NCI-H187 treated with DMSO at 0.1 percent for 48 hours (cell line): ENCODE measurements at regions not wholly inside any gene's neighbourhood (a gene's known extent, or its start where the extent isn't known, plus 50 kb on each side); places are given as distances from the start of the nearest gene placed in this dataset.
"Not testable (repeated sequence)": the region's sequence is repeated elsewhere in the genome, so short reads cannot be mapped to it uniquely, and the experiment has no call there.

Experiments
- DNase-seq: peaks from one replicate; lab custom pipeline; 2025; lab: John Stamatoyannopoulos, UW

DNA sequence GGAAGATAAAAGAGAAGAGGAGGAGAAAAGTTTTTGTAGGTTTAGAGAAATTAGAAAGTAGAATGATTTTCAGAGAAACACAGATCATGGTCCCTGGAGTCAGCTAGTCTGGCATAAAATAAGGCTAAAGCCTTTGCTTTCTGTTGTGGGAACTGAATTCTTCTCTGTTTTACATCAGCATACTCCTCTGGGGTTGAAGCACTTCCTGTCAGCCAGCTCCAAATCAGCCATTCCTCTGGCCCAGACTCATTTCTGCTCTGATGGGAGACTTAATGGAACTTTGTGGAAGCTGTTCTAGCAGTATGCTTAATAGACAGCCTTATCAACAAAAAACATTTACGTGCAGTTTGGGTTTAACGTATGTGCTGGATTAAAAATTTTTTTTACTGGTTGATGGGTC lies 143.2 kb downstream of the HMHB1 start:
- DNase-seq = no peak

DNA sequence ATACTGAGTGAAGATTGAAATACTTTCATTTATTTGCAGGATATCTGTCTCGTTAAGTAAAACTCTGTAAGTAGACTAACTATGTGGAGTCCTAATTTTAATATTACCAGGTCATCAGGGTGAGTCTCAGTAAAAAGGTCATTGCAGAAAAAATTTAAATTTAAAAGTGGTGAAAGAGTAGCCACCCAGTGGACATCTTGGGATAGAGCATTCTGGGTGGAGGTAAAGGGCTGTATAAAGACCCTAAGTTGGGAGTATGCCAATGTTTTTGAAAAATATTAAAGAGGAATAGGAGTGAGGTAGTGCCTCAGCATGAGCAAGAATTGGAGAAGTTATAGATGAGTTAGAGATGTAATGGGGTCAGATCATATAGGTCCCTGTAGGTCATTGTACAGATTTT lies 145.5 kb downstream of the HMHB1 start:
- DNase-seq = no peak

DNA sequence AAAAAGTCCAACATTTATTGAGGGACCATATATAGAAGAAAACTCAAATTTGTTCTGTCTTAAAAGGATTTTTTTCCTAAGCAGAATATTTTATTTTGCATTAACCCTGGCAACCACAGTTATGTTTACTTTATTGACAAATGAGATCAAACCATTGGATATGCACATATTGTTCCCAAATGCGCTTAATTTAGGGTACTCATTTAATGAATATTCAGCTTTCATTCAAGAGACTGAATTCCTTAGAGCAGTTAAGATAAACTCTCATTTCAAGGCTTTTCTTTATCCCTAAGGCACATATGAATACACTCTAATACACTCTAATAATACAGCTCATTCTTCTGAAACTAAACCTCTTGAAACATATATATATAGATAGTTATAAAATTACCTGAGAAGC lies 150.2 kb downstream of the HMHB1 start:
- no peak for DNase-seq

DNA sequence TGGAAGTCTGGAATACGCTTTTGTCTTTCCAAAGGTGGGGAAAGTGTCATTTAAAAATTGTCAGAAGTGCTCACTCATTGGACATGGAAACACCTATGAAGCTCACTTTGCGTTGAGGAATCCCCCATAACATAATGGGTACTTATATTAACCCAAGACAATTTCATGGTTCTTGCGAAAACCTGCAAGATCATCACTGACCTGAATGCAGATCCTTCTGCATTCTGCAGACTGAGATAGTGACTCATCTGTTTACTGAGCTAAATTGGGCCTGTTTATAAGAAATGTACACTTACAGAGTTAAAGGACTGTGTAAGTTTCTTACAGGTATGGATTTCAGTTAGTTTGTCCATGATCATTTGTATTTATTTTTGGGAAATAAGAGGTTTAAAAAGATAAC lies 153.0 kb downstream of the HMHB1 start:
- DNase-seq = no peak

DNA sequence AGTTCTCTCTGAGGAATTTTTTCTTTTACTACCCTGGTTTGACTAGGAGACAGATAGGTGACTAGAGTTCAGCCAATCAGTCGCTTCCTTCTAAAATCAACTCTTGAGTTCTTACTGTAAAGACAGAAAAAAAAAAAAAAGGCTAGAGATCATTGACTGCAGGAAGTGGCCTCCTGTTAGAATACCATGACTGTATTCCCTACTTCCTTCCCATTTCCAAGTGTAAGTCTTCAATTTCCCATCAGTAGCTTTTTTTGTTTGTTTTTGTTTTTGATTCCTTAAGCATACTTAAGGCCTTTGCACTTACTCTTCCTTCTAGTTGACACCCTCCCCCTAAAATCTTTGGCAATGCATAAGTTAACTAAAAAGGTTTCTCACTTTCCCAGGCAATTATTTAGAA lies 154.3 kb downstream of the HMHB1 start:
- no peak for DNase-seq

DNA sequence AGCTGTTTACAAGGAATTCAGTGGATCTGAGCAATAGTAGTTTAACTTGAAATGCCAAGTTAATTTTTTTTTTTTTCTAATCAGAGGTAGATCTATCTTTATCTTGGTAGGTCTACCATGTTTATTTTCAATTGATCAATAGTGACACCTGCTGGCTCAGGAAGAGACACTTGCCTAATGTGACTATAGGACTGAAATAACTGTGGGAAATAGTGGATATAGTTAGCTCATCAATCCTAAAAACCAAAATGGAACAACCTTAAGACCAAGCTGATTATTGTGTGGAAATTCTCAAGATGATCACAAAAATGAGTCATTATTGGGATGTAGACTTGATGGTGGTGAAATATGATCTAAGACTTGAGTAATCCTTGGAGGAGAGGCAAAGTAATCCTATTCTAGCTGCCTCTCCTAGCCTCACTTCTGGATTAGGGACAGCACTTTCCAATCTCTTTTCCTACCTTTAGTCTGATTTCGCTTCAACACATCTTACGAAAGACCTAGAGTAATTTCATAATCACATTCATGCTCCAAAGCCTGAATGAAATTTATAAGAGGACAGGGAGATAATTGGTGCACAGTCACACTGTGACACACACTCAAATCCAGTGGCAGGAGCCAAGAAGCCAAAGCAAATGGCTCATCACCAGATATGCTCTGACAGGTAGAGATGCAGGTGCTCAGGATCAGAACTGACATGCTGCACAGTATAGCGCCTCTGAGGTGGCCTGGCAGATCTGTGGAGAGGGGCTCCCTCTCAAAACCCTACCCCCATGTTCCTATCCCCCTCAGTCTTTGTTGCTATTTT lies 156.3 kb downstream of the HMHB1 start:
- no peak for DNase-seq

DNA sequence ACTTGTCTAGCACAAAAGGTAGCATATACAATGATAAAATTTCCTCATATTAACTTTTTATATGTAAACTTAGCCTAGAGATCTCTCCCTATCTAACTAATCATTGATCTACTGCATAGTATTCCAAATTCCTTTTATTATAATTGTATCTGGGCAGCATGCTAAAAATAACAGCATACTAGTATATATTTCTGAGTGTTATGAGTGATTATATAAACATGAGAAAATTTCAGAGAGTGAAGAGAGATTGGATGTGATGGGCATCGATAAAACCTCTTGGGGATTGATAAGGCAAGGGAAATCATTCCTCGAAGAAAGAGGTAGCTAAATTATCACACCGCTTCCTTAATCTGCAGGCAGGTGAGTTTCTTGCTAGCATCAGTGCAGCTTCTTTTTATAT lies 158.2 kb downstream of the HMHB1 start:
- no peak for DNase-seq

DNA sequence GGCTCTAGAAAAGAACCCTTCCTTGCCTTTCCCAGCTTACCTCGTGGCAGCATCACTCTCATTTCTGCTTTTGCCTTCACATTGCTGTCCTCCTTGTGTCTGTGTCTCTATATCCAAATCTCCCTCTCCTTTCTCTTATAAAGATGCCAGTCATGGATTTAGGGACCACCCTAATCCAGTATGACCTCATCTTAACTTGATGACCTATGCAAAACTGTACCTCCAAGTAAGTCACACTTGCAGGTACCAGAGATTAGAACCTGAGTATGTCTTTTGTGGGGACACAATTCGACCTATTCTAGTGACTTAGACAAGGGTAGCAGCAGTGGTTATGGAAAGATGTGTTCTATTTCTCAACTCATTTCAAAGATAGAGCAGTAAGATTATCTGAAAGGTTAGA lies 160.1 kb downstream of the HMHB1 start:
- no peak for DNase-seq

DNA sequence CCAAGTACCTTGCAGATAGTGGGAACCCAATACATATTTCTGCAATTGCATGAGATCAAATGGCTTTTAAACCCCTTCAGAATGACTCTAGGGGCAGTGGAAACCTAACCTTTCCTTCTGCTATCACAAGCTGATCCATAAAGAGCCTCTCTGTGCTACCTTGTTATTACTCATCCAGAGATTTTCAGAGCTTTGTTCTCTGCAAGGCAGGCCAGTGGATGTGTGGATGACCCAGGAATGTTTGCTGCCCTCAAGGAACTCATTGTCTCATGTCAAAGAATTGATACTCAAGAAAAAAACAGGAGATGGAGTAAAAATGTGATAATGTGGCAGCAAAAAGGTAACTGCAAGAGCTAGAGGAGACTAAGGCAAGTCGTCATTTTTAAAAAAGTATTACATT lies 164.1 kb downstream of the HMHB1 start:
- no peak for DNase-seq

DNA sequence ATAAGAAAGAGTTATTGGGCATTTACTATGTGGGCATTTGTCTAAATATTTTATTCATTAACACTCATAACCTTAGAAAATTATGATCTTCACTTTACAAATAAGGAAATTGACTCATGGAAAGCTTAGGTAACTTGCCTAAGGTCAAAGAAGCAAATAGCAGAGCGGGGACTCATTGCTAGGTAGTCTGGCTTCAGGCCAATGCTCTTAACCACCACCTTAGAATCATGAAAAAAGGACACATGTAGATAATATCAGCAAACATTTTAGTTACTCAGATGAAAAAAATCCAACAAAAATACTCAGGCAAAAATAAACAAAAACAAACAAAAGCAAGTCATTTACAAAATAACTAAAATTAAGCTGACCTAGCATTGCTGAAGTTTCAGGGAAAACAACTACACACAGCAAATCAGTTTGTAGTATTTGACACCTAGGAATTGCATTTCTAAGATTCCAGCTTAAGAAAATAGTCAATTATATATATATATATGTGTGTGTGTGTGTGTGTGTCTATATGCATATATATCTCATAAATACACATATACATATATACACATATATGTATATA lies 166.0 kb downstream of the HMHB1 start:
- no peak for DNase-seq

DNA sequence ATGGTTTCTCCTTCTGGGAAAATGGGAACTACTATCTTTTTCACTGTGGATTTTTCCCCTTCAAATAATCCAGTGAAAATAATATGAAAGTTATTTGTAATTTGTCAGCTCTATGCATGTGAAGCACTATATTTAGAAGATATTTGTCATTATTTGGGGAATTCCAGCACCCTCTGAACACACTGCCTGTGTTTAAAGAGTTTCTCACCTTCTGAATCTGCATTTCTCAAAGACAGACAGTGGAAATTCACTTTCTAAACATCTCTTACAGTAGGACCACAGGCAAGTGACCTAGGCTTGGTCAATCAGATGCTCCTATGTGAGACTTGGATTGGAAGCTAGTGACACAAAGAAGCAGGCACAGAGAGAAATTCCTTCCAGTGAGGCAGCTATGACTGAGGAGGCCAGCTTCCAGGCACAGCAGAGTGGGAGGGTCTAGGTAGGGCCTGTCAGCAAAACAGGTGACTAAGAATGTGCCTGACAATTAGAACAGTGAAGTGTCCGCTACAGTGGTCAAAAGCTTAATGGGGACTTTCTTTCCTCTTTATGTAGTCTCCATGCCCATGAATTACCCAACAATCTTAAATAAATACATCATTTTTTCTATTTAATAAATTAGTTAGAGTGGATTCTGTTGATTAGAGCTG lies 167.2 kb downstream of the HMHB1 start:
- no peak for DNase-seq

DNA sequence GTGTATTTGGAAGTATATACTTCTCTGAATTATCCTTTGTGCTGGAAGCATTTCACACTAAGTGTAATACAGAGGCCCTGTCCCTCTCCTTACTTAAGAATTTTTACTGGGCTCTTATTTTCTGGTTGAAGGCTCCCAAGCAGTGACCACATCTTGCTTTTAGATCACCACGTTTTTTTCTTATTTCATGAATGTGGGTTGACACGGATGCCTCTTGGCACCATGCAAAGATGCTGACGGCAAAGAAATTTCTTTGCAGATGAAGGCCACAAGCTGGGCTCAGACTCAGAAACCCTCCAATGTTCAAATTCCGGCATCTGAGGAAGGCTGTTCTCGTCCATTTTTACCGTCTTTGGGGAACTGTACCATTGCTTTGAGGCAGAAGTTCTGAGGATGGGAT lies 168.5 kb downstream of the HMHB1 start:
- no peak for DNase-seq

DNA sequence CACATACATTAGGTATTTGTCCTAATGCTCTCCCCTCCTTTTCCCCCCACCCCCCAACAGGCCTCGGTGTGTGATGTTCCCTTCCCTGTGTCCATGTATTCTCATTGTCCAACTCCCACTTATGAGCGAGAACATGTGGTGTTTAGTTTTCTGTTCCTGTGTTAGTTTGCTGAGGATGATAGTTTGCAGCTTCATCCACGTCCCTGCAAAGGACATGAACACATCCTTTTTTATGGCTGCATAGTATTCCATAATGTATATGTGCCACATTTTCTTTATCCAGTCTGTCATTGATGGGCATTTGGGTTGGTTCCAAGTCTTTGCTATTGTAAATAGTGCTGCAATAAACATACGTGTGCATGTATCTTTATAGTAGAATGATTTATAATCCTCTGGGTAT lies 171.0 kb downstream of the HMHB1 start:
- DNase-seq = not testable (repeated sequence)

DNA sequence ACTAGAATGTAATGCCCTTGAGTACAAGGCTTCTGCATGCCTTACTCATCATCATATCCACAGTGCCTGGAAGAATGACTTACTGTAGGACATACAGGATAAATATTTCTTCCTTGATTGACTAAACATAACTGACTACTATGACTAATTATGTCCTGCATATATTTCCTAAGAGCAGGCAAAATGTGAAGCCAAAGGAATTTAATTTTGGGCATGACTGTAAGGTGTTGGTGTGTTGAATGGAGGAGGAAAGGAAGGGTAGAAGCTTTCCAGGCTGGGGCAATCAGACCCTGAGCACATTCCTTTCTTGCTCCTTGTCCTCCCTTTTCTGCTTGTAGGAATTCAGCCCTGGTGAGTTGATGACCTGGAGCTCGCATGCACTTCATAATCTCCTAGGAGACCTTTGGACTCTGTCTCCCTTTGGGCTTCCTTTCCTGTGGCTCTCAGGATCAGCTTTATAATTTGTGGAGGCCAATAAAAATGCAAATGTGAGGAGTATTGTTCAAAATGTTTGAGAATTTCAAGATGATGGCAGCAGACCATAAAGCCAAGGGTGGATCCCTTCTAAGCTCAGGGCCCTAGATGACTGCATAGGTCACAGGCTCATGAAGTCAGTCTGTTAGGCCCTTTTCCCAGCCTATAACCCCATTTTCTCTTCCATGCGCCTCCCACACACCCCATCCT lies 174.0 kb downstream of the HMHB1 start:
- no peak for DNase-seq

DNA sequence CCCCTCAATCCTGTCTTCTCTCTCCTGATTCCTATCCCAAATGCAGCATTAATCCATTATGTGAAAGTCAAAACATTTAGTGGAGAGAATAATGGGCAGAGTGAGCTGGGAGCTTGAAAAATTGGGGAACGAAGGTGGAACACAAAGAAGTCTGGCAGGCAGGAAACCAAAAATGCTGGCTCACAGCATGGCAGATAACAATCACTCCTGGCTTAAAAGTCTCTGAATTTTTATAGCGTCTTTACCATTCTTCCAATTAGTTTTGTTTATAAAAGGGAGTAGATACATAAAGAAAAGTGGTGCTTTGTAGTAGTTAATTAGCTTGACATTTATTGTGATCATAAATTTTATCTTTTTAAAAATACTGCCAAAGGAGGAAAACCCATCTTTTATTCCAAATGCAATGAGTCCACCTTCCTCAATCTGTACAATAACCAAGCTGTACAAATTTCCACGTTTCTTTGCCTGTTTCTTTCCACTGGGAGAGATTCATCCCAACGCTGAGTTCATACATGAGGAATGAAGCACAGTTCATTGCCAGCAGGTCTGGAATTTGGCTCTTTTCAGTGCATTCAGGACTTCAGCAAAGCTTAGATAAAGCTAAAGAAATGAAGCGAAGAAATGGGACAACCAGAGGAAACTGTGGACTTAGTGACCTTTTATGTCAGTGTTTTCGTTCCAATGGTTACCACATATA lies 174.7 kb downstream of the HMHB1 start:
- no peak for DNase-seq

DNA sequence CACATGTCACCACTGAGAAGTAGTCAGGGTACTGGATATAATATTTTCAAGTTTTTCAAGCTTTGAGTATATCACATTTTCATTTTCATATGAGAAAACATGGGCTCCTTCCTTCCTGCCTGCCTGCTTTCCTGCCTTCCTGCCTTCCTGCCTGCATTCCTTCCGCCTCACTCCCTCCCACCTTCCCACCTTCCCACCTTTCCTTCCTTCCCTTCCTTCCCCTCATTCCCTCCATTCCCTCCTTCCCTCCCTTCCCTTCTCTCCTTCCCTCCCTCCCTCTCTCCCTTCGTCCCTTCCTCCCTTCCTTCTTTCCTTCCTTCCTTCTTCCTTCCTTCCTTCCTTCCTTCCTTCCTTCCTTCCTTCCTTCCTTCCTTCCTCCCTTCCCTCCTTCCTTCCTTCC lies 175.3 kb downstream of the HMHB1 start:
- DNase-seq = no peak

DNA sequence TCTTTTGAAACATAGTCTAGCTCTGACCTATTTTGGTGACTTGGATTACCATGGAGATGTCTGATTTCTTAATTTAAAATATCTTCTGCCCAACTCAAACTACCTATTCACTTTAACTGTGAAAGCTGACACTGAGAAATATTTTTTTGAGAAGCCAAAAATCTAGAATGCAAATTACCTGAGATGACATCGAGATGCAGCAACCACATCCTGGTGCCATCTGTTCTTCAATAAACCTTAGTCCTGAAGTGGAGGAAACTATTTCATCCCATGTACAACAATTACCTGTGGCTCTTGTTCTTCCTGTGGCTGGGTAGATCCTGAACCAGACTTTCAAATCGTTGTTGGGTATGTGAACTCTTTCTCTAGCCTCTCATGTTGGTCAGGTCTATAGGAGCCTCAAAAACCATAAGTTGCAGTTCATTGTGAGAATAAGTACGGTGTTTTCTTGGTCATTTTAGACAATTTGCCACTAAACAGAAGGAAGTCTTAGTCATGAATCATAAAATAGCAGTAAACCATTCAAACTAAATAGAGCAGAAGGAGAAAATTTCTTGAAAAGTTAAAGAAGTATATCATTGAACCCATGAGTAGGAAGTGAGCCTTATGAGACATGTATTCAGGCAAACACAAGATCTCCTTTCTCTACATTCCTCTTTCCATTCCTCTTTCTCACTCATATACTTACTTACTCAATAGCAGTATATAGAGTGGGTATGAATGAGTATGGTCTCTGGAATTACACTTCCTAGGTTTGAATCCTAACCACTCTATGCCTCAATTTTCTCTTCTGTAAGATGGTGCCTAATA lies 176.0 kb downstream of the HMHB1 start:
- no peak for DNase-seq

DNA sequence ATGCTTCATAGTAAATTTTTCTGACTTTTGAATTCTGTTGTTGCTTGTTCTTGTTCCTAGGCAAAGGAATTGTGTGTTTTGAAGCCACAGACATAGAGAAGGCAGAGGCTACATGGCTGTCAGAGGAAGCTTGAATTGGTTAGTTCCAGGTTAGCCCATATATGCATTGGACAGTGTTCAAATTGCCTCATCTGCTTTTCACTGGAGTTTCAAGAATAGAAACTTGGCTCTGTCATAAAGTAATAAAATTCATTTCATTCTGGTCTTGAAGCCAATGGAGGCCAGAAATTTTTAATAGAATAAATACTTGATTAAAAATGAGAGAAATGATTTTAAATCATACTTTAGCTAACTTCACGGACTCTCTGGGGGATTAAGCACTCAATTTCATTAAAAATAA lies 178.0 kb downstream of the YIPF5 start:
- DNase-seq = no peak

DNA sequence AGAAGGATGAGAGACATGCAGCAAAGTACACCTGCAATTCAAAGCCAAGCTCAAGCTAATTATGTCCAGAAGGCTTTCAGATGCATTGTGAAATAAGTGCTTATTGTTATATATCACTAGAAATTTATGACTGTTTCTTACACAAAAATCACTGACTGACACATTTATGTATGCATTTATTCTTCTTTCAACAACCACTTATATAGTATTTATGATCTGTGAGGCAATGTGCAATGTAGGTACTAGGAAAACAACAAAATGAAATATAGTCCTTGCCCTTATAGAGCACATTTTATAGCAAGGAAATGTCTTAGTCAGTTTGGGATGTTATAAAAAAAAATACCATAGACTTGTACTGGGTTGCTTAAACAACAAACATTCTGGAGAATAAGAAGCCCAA lies 167.6 kb downstream of the YIPF5 start:
- DNase-seq = no peak

DNA sequence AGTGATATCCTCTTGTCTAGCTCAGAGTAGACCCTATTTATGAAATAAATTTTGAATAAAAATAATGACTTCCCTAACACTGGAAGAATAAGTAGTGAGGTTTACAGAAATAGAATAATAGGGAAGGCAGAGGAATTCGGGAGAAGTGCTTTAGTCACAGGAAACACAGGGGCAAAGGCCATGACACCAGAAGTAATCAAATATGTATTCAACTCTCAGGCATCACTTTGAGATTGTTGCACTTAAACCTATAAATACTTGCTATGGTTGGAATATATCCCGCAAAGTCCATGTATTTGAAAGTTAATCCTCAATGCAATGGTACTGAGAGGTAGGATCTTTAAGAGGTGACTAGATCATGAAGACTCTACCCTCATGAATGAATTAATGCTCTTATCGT lies 166.8 kb downstream of the YIPF5 start:
- no peak for DNase-seq

DNA sequence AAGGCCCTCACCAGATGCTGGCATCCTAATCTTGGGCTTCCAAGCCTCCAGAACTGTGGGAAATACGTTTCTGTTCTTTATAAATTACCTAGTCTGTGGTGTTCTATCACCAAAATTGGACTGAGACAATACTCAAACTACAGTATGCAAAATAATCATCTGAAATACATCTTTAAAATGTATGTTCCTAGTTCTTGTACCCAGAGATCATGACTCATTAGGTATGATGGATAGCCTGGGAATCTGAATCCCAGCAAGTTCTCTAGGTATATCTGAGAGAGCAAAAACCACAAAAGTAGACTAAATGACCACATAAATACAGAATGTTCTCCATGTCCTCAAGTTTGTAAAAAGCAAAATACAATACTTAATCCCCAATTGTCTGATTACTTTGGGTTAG lies 166.3 kb downstream of the YIPF5 start:
- DNase-seq = no peak

DNA sequence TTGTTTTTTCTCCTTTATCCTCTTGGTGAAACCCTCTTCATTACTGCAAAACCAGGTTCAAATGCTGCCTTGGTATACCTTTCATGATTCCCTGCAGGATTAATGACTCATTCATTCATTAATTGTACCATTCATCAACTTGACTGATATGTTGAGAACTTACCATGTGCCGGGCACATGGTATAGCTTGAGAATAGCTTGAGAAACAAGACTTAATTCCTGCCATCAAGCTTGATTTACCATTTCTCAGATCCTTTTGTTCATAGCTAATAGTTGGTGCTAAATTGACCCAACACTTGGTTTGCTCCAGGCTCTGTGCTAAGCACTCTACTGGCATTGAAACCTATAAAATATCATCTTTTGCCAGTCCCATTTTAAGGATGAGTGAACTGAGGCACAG lies 165.7 kb downstream of the YIPF5 start:
- no peak for DNase-seq
